Lower leg skin (tissue), 3 donors: ENCODE measurements at regions not wholly inside any gene's neighbourhood (a gene's known extent, or its start where the extent isn't known, plus 50 kb on each side); places are given as distances from the start of the nearest gene placed in this dataset.

Source experiments
- POLR2A ChIP-seq, 2 donors: fragments of 450-650 bp; IDR thresholded peaks; one replicate each; pipeline ENCODE4 v1.6.1; 2016 to 2017; ENCODE audit warnings: antibody characterized with exemption in 2 of 2, mild to moderate bottlenecking in 1 of 2, moderate library complexity in 1 of 2
- TF ChIP-seq, protein P1 (sequence below), 3 donors: fragments of 450-650 bp; IDR thresholded peaks; one replicate each; pipeline ENCODE4 v1.5.1; 2016; ENCODE audit warnings: antibody characterized with exemption in 3 of 3, mild to moderate bottlenecking in 3 of 3, moderate library complexity in 2 of 3

GRCh38 chr10:25104441-25104840 is 70.4 kb upstream of the GPR158 start:
- TF ChIP-seq, protein P1, sequence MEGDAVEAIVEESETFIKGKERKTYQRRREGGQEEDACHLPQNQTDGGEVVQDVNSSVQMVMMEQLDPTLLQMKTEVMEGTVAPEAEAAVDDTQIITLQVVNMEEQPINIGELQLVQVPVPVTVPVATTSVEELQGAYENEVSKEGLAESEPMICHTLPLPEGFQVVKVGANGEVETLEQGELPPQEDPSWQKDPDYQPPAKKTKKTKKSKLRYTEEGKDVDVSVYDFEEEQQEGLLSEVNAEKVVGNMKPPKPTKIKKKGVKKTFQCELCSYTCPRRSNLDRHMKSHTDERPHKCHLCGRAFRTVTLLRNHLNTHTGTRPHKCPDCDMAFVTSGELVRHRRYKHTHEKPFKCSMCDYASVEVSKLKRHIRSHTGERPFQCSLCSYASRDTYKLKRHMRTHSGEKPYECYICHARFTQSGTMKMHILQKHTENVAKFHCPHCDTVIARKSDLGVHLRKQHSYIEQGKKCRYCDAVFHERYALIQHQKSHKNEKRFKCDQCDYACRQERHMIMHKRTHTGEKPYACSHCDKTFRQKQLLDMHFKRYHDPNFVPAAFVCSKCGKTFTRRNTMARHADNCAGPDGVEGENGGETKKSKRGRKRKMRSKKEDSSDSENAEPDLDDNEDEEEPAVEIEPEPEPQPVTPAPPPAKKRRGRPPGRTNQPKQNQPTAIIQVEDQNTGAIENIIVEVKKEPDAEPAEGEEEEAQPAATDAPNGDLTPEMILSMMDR (IDR thresholded peaks at IDR 0.05): no peak
- no peak for TF ChIP-seq POLR2A (IDR thresholded peaks at IDR 0.05)
